ENCODE measurements at regions not wholly inside any gene's neighbourhood (a gene's known extent, or its start where the extent isn't known, plus 50 kb on each side); places are given as distances from the start of the nearest gene placed in this dataset.
A peak's percentile ranks its signal among the peaks of the same experiment; 100 is the strongest.

DNA sequence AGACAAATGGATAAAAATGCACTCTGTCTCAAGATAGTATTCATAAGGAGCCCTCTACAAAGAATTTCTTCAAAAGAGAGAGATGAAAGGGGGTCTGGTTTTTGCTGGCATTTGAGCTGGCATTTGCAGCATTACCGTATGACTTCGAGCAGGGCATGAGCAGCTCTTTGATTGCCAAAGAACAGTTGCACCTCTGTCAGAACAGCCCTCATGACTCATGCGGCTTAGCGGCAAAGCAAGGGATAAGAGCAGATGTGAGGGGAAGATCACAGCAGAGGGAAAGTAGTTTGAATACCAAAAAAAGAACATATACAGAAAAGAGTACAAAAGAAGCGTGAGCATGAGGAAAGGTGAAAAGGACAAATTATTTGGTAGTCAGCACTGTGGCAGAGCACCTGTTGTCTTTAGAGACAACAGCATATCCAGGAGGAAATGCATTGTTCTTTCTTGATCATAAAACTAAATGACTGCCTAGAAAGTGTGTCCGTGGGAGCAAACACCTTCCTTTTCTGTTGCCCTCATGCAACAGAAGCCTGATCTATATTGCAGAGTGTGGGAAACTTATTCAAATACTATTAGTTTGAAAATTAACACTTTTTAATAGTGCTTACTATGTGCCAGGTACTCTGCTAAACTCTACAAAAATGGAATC is 80.5 kb upstream of the SLC24A5 start:
- Histone ChIP-seq H3K36me3 (replicated peaks; ENCODE audit: insufficient read depth, low read length) (no peaks in the 10 kb centered on the region), H4K20me1 (ENCODE audit: insufficient read depth, low read length) (no peaks in the 10 kb centered on the region), H3K27ac (ENCODE audit: low read length) (no peak overlapping the region), H2AFZ (ENCODE audit: low read length) (no peak overlapping the region), H3K4me2 (ENCODE audit: low read depth, low read length) (no peak overlapping the region), H3K4me3 (ENCODE audit: low read length) (no peak overlapping the region), H3K9me2 (replicated peaks; ENCODE audit: insufficient read depth, low read length) (no peaks in the 10 kb centered on the region), H3K27me3 (replicated peaks; ENCODE audit: insufficient read depth, low read length) (no peaks in the 10 kb centered on the region), H3K9ac (ENCODE audit: low read length) (no peak overlapping the region), H3F3A (ENCODE audit: insufficient read depth, low read length) (no peaks in the 10 kb centered on the region), H3K79me2 (ENCODE audit: low read length) (no peaks in the 10 kb centered on the region), H3K9me3 (replicated peaks; ENCODE audit: insufficient read depth, low read length) (no peaks in the 10 kb centered on the region), H3K4me1 (ENCODE audit: low read length) (no peaks in the 10 kb centered on the region)
- DNase-seq: peak; percentile 31
- TF ChIP-seq CTCF (IDR thresholded peaks at IDR 0.05; ENCODE audit: low read length): no peak
- no peak for TF ChIP-seq EZH2 (optimal IDR thresholded peaks at IDR 0.05; ENCODE audit: low read depth, low read length)
- TF ChIP-seq EZH2phosphoT487 (IDR thresholded peaks at IDR 0.05; ENCODE audit: low read length): no peak

DNA sequence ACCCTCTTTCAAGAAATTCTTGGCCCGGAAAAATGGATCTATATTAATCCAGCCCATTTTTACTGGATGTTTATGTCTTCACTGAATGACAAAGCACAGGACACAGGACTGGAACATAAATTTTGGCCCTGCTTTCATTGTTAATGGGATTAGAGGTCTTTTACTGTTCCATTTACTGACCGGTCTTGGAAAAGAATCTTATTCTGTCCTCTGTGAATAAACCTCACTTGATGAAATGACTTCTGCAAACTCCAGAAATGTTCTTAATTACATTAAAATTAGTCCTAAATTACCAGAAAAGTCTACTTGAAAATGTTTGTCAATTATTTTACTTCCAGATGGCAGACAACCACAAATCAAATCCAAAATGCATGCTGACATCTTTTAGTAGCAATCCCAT is 79.3 kb upstream of the SLC24A5 start:
- no peak overlapping the region for H3K9ac ChIP-seq (ENCODE audit: low read length)
- no peak overlapping the region for H3K4me3 ChIP-seq (ENCODE audit: low read length)

GRCh38 chr15:48046813-48047438 is 73.9 kb upstream of the SLC24A5 start:
- Histone ChIP-seq H3K36me3 (replicated peaks; ENCODE audit: insufficient read depth, low read length) (no peaks in the 10 kb centered on the region), H3K9ac (ENCODE audit: low read length) (no peak overlapping the region), H2AFZ (ENCODE audit: low read length) (no peak overlapping the region), H3K4me3 (ENCODE audit: low read length) (no peak overlapping the region), H3K27ac (ENCODE audit: low read length) (no peak overlapping the region), H3F3A (ENCODE audit: insufficient read depth, low read length) (no peaks in the 10 kb centered on the region), H3K27me3 (replicated peaks; ENCODE audit: insufficient read depth, low read length) (no peaks in the 10 kb centered on the region), H3K79me2 (ENCODE audit: low read length) (no peaks in the 10 kb centered on the region), H4K20me1 (ENCODE audit: insufficient read depth, low read length) (no peaks in the 10 kb centered on the region), H3K9me3 (replicated peaks; ENCODE audit: insufficient read depth, low read length) (no peaks in the 10 kb centered on the region), H3K9me2 (replicated peaks; ENCODE audit: insufficient read depth, low read length) (no peaks in the 10 kb centered on the region), H3K4me2 (ENCODE audit: low read depth, low read length) (no peak overlapping the region), H3K4me1 (ENCODE audit: low read length) (no peaks in the 10 kb centered on the region)
- DNase-seq: no peak
- no peak for TF ChIP-seq EZH2 (optimal IDR thresholded peaks at IDR 0.05; ENCODE audit: low read depth, low read length)
- no peak for TF ChIP-seq CTCF (IDR thresholded peaks at IDR 0.05; ENCODE audit: low read length)
- no peak for TF ChIP-seq EZH2phosphoT487 (IDR thresholded peaks at IDR 0.05; ENCODE audit: low read length)

More for the DNA sequence above, 79.3 kb upstream of the SLC24A5 start:
- H2AFZ ChIP-seq (ENCODE audit: low read length): no peak overlapping the region
- H3K27me3 ChIP-seq (replicated peaks; ENCODE audit: insufficient read depth, low read length): no peaks in the 10 kb centered on the region
- H3K9me2 ChIP-seq (replicated peaks; ENCODE audit: insufficient read depth, low read length): no peaks in the 10 kb centered on the region
- H3K27ac ChIP-seq (ENCODE audit: low read length): no peak overlapping the region
- no peak overlapping the region for H3K4me2 ChIP-seq (ENCODE audit: low read depth, low read length)
- no peaks in the 10 kb centered on the region for H4K20me1 ChIP-seq (ENCODE audit: insufficient read depth, low read length)
- no peaks in the 10 kb centered on the region for H3K36me3 ChIP-seq (replicated peaks; ENCODE audit: insufficient read depth, low read length)
- H3K9me3 ChIP-seq (replicated peaks; ENCODE audit: insufficient read depth, low read length): no peaks in the 10 kb centered on the region
- H3F3A ChIP-seq (ENCODE audit: insufficient read depth, low read length): no peaks in the 10 kb centered on the region
- no peak for DNase-seq
- no peak for TF ChIP-seq CTCF (IDR thresholded peaks at IDR 0.05; ENCODE audit: low read length)
- no peak for TF ChIP-seq EZH2 (optimal IDR thresholded peaks at IDR 0.05; ENCODE audit: low read depth, low read length)
- no peak for TF ChIP-seq EZH2phosphoT487 (IDR thresholded peaks at IDR 0.05; ENCODE audit: low read length)
- no peaks in the 10 kb centered on the region for H3K79me2 ChIP-seq (ENCODE audit: low read length)
- H3K4me1 ChIP-seq (ENCODE audit: low read length): no peaks in the 10 kb centered on the region
